Fibroblast of villous mesenchyme (primary cell): ENCODE measurements at regions not wholly inside any gene's neighbourhood (a gene's known extent, or its start where the extent isn't known, plus 50 kb on each side); places are given as distances from the start of the nearest gene placed in this dataset.

Experiments used
- DNase-seq: peaks from one replicate; pipeline ENCODE4 v3.0.0-alpha.2; 2010; ENCODE audit warnings: low read depth
- H3K4me3 ChIP-seq: 2 replicates; pipeline ENCODE4 v1.5.1; 2011; ENCODE audit warnings: low read depth, mild to moderate bottlenecking, low read length
- TF ChIP-seq, protein P1 (sequence below): IDR thresholded peaks from 2 replicates; pipeline ENCODE4 v1.5.1; 2012; ENCODE audit warnings: low read depth, mild to moderate bottlenecking, low read length; ENCODE audit not compliant: insufficient read depth

- TF ChIP-seq, protein P1, sequence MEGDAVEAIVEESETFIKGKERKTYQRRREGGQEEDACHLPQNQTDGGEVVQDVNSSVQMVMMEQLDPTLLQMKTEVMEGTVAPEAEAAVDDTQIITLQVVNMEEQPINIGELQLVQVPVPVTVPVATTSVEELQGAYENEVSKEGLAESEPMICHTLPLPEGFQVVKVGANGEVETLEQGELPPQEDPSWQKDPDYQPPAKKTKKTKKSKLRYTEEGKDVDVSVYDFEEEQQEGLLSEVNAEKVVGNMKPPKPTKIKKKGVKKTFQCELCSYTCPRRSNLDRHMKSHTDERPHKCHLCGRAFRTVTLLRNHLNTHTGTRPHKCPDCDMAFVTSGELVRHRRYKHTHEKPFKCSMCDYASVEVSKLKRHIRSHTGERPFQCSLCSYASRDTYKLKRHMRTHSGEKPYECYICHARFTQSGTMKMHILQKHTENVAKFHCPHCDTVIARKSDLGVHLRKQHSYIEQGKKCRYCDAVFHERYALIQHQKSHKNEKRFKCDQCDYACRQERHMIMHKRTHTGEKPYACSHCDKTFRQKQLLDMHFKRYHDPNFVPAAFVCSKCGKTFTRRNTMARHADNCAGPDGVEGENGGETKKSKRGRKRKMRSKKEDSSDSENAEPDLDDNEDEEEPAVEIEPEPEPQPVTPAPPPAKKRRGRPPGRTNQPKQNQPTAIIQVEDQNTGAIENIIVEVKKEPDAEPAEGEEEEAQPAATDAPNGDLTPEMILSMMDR: no peak
- DNase-seq: no peak
- H3K4me3 ChIP-seq: no peak overlapping the region
These were observed 1047.7 kb upstream of the NRXN1 start for GRCh38 chr2:52079602-52080001.

DNA sequence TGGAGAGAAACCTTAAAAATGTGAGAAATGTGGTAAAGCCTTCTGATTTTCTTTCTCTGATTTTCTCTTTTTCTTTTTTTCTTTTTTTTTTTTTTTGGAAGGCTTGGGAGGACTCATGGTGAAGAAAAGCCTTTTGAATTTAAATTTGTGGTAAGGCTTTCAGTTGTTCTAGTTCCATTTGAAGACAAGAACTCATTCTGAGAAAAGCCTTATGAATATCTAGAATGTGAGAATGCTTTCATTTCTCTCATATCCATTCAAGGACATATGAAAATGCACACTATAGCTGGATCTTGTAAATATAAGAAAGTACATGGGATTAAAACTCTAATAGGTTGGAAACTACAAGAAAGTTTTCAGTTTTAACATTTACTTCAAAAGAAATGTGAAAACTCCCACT is 1045.2 kb upstream of the NRXN1 start:
- TF ChIP-seq, protein P1: no peak
- DNase-seq: no peak

GRCh38 chr2:52074130-52074719 is 1042.3 kb upstream of the NRXN1 start:
- TF ChIP-seq, protein P1: no peak
- H3K4me3 ChIP-seq: no peak overlapping the region
- DNase-seq: no peak

More for the DNA sequence above, 1045.2 kb upstream of the NRXN1 start:
- H3K4me3 ChIP-seq: no peak overlapping the region

DNA sequence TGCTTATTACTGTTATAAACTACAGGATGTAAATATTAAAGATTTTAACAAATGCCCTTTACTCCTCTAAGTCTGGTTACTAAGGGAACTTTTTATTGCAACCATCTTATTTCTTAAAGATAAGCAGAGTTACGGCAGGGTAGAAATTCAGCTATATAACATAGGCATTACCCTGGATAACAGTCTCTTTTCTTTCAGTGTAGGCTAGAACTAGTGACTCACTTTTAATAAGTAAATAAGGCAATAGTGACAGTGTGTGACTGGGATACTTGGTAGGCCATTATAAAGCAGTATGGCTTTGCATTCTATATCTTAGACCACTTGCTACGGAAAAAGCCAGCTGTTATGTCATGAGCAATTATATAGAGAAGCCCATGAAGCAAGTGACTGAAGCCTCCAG is 1041.0 kb upstream of the NRXN1 start:
- TF ChIP-seq, protein P1: no peak
- no peak overlapping the region for H3K4me3 ChIP-seq

GRCh38 chr2:52070665-52071064 is 1038.7 kb upstream of the NRXN1 start:
- no peak for DNase-seq
- TF ChIP-seq, protein P1: no peak
- no peak overlapping the region for H3K4me3 ChIP-seq

More for the DNA sequence above, 1041.0 kb upstream of the NRXN1 start:
- DNase-seq: no peak

- H3K4me3 ChIP-seq: no peak overlapping the region
- no peak for DNase-seq
- TF ChIP-seq, protein P1: no peak
These were observed 1032.3 kb upstream of the NRXN1 start for GRCh38 chr2:52064234-52064633.

GRCh38 chr2:52054824-52055223 is 1022.9 kb upstream of the NRXN1 start:
- TF ChIP-seq, protein P1: no peak
- DNase-seq: no peak
- no peak overlapping the region for H3K4me3 ChIP-seq
